ENCODE measurements at regions not wholly inside any gene's neighbourhood (a gene's known extent, or its start where the extent isn't known, plus 50 kb on each side); places are given as distances from the start of the nearest gene placed in this dataset.

GRCh38 chr2:75356865-75357264 is 157.5 kb upstream of the TACR1 start:
- TF ChIP-seq CTCF (IDR thresholded peaks at IDR 0.05; ENCODE audit: low read depth, low read length): no peak
- DNase-seq (ENCODE audit: extremely low read depth, low read depth): no peak

- DNase-seq (ENCODE audit: extremely low read depth, low read depth): no peak
- no peak for TF ChIP-seq CTCF (IDR thresholded peaks at IDR 0.05; ENCODE audit: low read depth, low read length)
Measured at GRCh38 chr2:75353131-75353530, 153.8 kb upstream of the TACR1 start.

GRCh38 chr2:75348307-75348706 is 149.0 kb upstream of the TACR1 start:
- DNase-seq (ENCODE audit: extremely low read depth, low read depth): no peak
- TF ChIP-seq CTCF (IDR thresholded peaks at IDR 0.05; ENCODE audit: low read depth, low read length): no peak

GRCh38 chr2:75344146-75344545 is 144.8 kb upstream of the TACR1 start:
- no peak for TF ChIP-seq CTCF (IDR thresholded peaks at IDR 0.05; ENCODE audit: low read depth, low read length)
- no peak for DNase-seq (ENCODE audit: extremely low read depth, low read depth)

GRCh38 chr2:75342504-75343175 is 143.3 kb upstream of the TACR1 start:
- TF ChIP-seq CTCF (IDR thresholded peaks at IDR 0.05; ENCODE audit: low read depth, low read length): no peak
- DNase-seq (ENCODE audit: extremely low read depth, low read depth): no peak

GRCh38 chr2:75340560-75340959 is 141.2 kb upstream of the TACR1 start:
- peak; percentile 72 for DNase-seq (ENCODE audit: extremely low read depth, low read depth)
- TF ChIP-seq CTCF (IDR thresholded peaks at IDR 0.05; ENCODE audit: low read depth, low read length): no peak

GRCh38 chr2:75338461-75338860 is 139.1 kb upstream of the TACR1 start:
- TF ChIP-seq CTCF (IDR thresholded peaks at IDR 0.05; ENCODE audit: low read depth, low read length): no peak
- DNase-seq (ENCODE audit: extremely low read depth, low read depth): no peak
